GM04504 (cell line): ENCODE measurements at regions not wholly inside any gene's neighbourhood (a gene's known extent, or its start where the extent isn't known, plus 50 kb on each side); places are given as distances from the start of the nearest gene placed in this dataset.
"Not testable (repeated sequence)": the region's sequence is repeated elsewhere in the genome, so short reads cannot be mapped to it uniquely, and the experiment has no call there.

Source experiments
- DNase-seq: peaks from one replicate; pipeline ENCODE4 v3.0.0-alpha.2; 2012; ENCODE audit warnings: low read depth

DNA sequence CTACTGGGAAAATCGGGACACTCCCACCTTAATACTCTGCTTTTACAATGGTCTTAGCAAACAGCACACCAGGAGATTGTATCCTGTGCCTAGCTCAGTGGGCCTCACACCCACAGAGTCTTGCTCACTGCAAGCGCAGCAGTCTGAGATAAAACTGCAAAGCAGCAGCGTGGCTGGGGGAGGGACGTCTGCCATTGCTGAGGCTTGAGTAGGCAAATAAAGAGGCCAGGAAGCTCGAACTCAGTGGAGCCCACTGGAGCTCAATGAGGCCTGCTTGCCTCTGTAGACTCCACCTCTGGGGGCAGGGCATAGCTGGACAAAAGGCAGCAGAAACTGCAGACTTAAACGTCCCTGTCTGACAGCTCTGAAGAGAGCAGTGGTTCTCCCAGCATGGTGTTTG is 1169.1 kb upstream of the EPHA6 start:
- no peak for DNase-seq

DNA sequence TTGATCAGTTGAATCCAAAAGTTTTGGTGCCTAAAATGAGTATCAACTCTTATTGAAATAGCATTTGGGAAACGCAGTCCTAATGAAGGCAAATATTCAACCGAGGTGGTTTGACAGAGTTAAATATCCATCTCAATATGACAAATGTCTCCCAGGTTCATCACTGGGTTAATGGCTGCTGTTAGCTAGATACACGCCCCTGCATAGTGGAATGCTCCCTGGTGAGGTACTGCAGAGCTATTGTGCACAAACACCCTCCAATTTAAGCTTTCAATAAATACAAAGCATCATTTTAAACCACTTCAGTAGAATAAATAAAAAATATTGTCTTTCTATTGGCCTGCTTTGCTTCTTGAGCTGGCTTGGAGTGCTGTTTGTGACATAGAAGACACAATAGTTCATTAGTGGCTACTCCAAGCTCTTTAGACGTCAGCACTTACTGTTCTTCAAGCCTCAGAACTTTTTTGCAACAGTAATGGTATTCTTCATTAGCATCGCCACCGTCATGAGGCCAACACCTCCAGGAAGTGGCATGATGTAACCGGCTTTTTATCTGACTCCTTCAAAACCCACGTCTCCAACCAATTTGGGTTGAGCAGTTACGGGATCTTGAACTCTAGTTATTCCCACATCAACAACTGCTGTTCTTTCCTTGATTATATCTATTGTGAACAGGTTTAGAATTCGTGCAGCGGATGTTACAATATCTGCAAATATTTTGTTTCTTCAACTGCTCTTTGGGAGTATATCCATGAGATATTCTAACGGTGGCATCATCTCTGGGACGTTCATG is 1159.6 kb upstream of the EPHA6 start:
- no peak for DNase-seq

DNA sequence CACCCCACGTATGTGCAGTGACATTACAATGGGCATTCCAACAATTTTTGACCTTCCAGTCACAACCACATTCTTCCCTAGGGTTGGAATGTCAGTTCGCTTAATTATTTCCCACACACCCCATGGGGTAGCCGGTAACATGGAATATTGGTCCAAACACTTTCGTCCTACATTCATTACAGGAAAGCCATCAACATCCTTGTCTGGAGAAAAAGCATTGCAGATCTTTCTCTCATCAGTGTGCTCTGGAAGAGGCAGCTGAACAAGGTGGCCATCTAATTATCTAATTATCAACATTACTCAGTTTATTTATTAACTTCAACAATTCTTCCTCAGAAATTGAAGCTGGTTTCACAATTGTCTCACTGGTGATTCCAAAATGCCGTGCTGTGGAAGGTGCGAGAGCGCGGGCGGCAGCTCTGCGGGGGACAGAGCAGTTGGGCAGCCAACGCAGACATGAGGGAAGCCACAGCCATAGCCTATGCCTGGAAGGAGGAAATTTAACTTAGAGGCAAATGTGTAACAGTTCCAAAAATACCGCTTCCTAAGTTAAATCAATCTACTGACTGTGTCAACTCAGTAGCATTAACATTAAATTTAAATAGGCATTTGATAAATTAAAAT is 1158.9 kb upstream of the EPHA6 start:
- no peak for DNase-seq

DNA sequence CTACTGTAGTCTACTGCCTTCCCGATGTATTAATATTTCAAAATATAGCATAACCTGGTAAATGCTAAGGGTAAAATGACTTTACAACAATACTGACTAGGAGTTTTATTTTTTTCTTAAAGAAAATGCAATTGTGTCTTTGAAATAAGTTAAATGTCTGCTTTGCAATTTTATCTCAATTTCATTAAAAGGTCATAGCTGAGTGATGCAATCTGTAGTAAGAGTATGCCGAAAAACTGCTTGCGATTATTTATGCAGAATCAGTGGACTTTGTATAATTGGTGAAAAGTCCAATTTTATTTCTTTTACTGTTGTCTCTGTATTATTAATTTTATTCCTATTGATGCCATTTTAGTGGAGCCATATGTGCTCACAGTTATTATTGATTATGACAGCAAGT is 1143.6 kb upstream of the EPHA6 start:
- no peak for DNase-seq

DNA sequence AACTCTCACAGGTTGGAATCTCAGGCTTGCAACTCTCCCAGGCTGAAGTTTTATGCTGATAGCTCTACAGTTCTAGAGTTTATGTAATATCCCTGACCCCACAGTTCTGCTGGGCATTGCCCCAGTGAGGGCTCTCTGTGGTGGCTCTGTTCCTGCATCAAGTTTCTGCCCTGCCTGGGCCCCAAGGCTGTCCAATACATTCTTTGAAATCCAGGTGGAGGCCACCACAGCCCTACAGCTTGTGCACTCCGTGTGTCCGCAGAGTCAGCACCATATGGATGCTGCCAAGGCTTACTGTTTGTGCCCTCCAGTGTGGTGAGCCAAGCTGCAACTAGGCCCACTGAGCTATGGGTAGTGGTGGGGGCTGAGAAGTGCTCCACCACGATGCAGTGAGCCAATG is 1141.2 kb upstream of the EPHA6 start:
- no peak for DNase-seq

DNA sequence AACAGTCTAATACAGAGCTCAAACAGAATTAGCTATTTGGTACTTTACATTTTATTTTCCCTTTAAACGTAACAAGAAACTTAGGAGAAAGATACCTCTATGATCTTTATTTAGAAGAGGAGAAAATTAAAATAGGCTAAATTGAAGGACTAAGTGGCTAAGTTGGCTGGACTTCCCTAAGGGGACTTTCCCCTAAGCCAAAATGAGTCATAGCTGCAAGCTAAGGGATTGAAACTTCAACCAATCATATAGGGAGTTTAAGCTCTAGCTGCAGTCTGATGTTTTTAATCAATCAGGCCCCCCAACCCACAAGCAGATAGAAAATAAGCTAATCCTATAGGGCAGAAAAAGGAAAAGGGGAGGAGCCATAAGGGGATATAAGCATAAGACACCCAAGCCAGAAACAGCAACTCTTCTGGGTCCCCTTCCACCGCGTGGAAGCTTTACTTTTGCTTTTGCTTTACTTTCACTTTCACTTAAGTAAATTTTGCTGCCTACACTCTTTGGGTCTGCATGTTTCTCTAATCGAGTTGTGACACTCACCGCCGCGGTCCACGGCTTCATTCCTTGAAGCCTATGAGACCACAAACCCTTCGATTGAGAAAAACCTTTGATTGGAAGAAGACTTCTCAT is 1108.5 kb upstream of the EPHA6 start:
- no peak for DNase-seq

DNA sequence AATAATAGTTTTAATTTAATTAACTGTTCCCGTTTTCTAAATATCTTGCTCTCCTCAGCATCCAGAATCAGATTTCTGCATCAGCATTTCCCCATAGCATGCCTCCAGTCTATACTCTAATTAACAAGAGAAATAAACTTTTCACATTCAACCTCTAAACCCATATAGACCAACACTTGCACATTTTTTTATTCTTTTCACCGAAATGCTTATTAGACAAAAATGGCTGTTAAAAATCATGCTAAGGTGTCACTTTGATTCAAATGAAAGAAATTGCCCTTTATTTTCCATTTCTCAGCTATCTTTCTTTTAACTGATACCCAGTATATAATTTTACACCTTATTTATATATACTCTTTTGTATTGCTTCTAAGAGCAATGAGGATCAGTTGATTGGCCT is 1107.1 kb upstream of the EPHA6 start:
- DNase-seq: no peak

DNA sequence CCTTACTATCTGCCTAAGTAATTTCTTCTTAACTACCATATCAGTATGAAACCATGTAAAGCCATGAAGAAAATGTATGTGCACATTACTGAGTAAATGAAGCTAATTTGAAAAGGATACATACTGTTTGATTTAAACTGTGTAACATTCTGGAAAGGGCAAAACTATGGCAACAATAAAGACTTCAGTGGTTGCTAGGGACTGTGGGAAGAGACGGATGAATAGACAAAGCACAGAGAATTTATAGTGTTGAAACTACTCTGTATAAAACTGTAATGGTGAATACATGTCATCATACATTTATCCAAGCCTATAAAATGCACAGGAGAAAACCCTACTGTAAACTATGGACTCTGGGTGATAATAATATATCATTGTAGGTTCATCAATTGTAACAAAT is 1103.7 kb upstream of the EPHA6 start:
- DNase-seq: no peak

DNA sequence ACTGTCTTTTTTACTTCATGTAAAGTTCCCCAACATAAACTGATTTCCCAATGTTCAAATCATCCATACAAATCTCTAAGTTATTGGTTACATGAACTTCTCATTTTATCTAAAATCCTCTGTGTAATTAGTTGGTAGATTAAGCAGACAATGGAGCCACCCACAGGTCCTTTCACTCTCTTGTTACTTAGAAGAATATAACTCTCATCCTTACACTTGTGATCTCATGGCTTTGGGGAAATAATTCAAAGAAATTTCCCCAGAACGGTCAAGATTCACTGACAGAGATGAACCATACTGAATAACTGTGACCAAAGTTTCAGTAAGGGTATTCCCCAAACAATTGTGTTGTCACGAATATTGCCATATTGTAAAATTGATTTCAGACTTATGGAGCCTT is 1102.6 kb upstream of the EPHA6 start:
- DNase-seq: no peak

DNA sequence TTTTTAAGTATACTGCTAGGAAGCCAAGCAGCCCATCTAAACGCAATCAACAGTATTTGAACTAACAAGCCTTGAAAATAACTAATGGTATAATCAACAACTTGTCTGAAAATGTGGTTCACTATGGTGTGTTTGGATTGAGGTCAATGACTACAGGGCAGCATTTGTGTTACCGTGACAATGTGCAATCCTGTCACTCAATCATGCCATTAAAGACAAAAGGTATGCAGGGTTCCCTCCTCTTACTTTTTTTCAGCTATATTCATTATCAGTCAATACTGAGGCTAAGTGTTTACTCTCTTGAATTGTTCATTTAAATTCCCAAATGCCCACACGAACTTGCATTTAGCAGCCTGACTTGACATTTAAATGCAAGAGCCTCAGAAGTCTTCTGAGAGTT is 1099.3 kb upstream of the EPHA6 start:
- DNase-seq: no peak

DNA sequence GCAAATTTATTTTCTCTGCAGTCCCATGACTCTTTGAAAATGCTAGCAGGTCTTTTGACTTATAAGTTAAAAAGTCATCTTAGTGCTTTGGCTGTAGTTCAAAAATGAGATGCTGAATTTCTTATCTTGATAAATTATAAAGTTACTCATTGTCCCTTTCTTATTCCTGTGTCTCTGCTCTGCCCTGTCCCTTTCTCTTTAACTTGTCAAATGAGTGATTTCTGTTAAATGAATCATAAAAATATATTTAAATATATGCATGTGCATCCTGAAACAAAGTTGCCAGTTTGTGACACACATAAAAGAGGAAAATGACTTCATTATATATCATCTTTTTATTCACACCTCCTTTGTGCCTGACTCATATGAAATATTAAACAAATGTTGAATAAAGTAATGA is 1097.3 kb upstream of the EPHA6 start:
- no peak for DNase-seq

DNA sequence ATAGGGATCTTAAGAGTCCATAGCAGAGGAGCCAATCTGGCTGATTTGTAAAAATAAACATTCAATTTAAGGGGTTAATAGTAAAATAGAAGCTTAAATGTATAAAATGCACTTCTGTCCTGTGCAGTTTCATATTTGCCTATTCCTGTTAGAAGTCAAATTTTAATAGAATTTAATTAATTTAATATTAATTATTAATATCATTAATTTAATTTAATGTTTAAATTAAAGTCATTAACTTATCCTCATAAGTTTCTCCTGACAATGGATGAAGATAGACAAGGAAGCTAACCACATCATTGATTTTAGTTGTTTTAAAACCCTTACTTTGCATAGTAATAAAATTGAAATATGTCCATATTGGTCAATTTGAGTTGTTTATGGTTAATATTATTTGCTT is 1096.2 kb upstream of the EPHA6 start:
- no peak for DNase-seq

DNA sequence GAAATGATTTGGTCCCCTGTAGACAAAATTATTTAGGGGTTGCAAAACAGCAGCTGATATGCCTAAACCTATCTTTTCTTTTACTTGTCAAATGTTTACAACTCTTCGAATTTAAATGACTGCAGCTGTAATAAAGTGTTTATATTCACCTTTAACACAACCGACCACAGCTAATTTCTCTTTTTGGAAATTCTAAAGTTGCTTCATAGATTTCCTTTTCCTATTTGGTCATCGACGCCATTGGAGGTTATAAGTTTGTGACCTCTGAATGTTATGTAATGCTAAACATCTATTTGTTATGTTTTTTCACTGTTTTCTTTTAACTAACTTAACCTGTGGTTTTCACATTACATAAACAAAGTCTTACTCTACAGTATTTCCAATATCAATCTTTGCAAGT is 1094.9 kb upstream of the EPHA6 start:
- DNase-seq: no peak

DNA sequence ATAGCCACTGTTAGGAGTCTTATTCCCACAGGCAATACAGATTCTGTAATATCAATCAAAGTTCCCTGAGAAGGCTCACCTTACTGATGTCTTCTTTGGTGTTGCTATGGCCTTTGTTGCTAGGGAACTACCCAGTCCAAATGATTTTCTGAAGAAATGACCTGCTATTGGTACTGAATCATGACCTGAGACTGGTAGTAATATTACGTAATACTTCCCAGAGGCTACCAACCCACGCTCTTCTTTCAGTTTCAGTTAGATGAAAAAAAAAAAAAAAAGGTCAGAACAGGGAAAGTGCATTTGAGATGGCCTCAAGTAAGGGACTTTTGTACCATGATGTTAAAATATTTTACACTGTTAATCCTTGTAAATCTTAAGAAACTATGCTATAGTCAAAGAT is 1092.5 kb upstream of the EPHA6 start:
- DNase-seq: no peak

DNA sequence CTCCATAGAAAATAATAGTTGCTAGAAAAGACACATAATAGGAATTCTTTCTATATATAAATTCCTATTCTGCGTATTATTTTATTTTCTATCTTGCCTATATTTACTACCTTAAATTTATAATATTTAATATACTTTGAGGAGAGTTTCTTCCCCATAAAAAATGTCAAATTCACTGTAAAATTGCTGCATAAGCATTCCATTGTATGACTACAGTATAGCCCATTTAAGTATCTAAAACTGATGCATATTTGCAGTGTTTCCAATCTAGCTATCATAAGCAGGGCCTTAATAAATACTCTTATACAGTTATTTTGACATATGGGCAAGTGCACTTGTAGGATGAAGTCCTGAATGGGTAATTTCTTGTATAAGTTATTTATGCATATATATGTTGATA is 1088.6 kb upstream of the EPHA6 start:
- DNase-seq: no peak

DNA sequence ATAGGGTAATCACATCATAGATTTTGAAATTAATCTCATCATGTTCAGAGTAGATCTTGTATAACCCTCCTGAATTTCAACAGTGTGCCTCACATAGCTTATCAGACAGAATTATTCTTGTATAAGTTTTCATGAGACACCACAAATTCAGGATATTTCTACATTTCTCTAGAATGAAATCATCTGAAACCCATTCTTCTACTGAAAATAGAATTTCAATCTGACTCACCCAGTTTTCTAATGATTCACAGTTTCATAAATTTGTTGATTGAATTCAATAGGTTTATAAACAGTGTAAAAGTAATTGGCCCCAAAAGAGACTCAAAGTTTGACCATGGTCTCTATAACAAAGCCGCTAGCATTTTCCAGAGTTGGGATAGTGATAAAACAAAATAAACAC is 1082.6 kb upstream of the EPHA6 start:
- DNase-seq: no peak

DNA sequence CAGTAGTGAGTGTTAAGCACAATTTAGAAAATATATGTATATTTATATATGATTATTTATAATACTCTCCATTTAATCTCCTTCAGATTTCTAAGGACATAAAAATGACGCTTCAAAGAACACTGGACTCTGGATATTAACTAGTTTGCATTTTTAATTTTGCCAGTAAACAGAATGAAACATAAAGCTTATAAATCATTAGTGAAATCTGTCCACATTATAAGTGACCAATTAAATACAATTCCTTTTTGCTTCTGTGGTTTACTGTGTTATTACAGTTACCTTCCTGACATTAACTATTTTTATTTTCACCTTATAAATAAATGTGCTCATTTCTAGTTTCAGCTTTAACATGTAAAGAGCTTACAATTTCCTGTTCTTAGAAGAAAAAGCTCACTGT is 1081.1 kb upstream of the EPHA6 start:
- no peak for DNase-seq

DNA sequence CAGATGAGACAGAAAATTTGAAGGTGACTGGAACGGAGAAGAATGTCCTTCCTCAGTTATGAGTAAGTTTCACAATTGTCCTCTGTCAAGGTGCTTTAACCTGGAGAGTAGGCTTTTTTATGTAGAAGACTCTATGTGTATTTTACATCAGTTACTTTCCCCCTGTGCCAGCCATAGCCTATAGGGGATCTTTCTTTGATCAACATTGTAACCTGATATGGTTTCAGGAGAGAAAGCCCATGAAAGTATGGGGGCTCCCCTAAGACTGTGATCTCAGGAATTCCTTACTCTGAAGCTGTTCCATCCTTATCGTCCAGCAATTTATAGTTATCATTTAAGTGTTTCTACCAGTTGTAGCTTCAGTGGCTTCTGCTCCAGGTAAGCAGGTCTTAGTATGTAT is 1076.3 kb upstream of the EPHA6 start:
- no peak for DNase-seq

DNA sequence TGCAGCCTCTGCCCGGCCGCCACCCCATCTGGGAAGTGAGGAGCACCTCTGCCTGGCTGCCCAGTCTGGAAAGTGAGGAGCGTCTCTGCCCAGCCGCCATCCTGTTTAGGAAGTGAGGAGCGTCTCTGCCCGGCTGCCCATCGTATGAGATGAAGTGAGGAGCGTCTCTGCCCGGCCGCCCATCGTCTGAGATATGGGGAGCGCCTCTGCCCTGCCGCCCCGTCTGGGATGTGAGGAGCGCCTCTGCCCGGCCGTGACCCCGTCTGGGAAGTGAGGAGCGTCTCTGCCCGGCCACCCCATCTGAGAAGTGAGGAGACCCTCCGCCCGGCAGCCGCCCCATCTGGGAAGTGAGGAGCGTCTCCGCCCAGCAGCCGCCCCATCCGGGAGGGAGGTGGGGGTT is 1069.5 kb upstream of the EPHA6 start:
- not testable (repeated sequence) for DNase-seq

DNA sequence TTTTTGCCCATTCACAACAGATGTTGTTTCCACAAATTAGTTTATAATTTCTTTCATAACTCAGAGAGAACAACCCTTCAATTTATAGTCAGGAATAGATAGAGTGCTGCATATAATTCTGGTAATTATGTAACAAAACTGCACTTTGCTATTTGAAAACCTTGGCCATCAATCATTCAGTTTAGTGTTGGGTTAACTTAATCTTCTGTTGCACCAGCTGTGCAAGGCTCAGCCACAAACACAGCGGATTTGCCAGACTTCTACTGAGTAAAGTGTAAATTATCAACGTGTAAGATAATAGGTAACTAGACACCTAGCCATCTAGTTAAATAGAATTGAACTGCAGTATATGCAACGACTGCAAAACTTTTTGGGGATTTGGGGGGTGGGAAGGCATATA is 1064.3 kb upstream of the EPHA6 start:
- DNase-seq: no peak

DNA sequence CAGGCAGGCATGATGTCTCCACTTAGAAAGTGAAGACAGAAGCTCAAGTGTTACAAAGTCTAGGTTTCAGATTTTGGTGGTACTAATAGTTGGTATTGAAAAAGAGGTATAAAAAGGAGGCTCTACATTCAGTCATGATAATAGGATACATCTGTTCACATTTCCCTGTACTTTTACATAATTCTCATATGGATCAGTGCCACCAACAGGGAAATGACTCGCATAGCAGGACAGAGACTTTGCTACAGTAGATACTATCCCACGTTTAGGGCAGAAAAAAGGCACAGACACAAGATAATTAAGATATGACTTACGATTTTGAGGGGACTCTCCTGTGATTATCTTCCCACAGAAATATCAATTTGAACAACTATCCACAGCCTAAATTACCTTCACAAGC is 1062.9 kb upstream of the EPHA6 start:
- no peak for DNase-seq

DNA sequence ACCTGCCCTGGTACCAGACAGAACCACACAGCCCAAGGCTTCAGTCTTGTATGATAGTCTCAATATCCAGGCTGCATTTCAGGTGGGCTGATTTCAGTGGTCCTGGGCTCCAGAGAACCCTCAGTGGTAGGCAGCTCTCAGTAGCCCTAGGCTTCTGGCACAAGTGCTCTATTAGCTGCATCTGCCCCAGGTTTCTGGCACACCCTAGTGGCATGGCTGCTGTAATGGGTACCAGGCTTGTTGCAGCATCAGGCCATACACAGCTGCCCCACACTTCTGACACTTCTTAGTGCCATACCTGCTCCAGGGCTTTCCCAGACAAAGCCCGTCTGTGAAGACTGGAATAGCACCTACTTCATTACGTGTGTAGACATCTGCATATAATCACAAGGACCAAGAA is 1062.2 kb upstream of the EPHA6 start:
- no peak for DNase-seq

DNA sequence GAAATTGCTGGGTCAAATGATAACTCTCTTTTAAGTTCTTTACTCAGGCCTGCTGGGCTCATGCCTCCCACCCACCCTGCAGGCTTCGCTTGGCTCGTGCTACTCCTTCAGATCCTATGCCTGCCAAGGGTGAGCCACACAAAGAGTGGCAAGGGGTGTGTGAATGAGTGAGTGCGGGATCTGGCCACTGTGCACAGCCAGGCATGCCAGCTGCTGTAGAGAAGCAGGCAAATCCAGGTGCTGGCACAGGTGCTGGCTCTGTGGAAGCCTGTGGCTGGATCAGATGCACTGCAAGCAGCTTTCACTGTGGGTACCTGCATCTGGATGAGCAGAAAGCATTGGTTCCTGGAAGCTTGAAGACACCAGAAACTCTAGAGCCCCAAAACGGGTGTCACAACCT is 1055.7 kb upstream of the EPHA6 start:
- DNase-seq: no peak
